SU-DHL-6 (cell line): ENCODE measurements at regions not wholly inside any gene's neighbourhood (a gene's known extent, or its start where the extent isn't known, plus 50 kb on each side); places are given as distances from the start of the nearest gene placed in this dataset.

Source experiments
- EZH2phosphoT487 ChIP-seq: fragments of 200-600 bp; sonication (generic), shearing (Covaris generic); conservative IDR thresholded peaks from 2 replicates; pipeline ENCODE4 v1.6.1; 2018; ENCODE audit warnings: mild to moderate bottlenecking, antibody characterized with exemption, low read length, moderate library complexity, mixed read lengths
- TF ChIP-seq, protein P1 (sequence below): fragments of 200-600 bp; sonication (generic); IDR thresholded peaks from one replicate; pipeline ENCODE4 v1.5.1; 2017; ENCODE audit warnings: antibody characterized with exemption, mild to moderate bottlenecking, low read length, moderate library complexity; ENCODE audit not compliant: insufficient read depth, poor library complexity, severe bottlenecking

DNA sequence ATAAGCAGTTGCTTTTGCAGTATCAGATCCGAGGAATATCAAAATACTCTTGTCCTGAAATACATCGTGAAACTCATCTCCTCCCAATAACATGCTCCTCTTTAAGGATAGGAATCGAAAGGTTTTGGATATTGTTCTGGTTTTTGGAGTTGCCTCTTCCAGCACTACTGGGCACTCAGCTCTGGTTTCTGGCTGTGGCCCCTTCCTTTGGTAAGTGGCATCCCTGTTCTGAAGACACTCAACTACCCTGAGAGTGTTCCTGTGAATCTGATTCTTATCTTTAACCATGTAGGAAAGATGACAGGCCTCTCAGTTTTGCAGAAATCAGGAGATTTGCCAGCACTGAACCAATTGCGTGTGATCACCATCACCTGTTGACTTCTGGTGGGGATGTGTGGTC is 327.5 kb upstream of the TBL1XR1 start:
- TF ChIP-seq, protein P1, sequence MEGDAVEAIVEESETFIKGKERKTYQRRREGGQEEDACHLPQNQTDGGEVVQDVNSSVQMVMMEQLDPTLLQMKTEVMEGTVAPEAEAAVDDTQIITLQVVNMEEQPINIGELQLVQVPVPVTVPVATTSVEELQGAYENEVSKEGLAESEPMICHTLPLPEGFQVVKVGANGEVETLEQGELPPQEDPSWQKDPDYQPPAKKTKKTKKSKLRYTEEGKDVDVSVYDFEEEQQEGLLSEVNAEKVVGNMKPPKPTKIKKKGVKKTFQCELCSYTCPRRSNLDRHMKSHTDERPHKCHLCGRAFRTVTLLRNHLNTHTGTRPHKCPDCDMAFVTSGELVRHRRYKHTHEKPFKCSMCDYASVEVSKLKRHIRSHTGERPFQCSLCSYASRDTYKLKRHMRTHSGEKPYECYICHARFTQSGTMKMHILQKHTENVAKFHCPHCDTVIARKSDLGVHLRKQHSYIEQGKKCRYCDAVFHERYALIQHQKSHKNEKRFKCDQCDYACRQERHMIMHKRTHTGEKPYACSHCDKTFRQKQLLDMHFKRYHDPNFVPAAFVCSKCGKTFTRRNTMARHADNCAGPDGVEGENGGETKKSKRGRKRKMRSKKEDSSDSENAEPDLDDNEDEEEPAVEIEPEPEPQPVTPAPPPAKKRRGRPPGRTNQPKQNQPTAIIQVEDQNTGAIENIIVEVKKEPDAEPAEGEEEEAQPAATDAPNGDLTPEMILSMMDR = no peak
- TF ChIP-seq EZH2phosphoT487 = no peak
